GM10266 (cell line): ENCODE measurements at regions not wholly inside any gene's neighbourhood (a gene's known extent, or its start where the extent isn't known, plus 50 kb on each side); places are given as distances from the start of the nearest gene placed in this dataset.
A peak's percentile ranks its signal among the peaks of the same experiment; 100 is the strongest.

Source experiments
- DNase-seq: peaks from one replicate; pipeline ENCODE4 v3.0.0; 2012; ENCODE audit errors: extremely low spot score
- CTCF ChIP-seq: IDR thresholded peaks from 2 replicates; pipeline ENCODE4 v1.5.1; 2012; ENCODE audit warnings: mild to moderate bottlenecking, low read depth; ENCODE audit not compliant: control insufficient read depth, insufficient read depth; ENCODE audit errors: missing control alignments

DNA sequence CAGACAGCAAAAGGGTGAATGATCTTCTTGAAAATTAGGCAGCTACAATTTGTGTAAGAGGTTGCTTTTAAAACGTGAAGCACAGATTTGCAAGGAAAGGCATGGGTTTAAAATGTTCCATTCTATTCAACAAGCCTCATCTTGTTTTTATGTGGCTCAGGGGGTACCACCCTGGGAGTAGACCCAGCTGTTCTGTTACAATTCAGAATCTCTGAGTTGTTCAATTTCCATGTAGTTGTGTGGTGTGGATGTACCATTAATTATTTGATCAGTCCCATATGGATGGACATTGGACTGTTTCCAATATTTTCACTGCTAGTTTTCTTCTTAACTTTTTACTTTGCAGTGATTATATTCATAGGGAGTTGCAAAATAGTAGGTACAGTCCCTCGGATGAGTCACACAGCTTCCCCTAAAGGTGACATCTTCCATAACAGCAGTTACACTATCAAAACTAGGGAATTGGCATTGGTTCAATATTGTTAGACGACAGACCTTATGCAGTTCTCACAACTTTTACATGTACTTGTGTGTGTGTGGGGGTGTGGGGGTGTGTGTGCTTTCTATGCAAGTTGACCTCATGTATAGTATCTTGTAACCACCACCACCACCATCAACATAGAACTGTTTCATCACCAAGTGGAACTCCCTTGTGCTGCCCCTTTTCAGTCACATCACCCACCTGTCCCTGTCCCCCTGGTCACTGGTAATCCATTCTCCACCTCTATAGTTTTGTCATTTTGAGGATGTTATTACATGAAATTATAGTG lies 59.0 kb upstream of the CAPRIN2 start:
- DNase-seq: no peak
- TF ChIP-seq CTCF: no peak

DNA sequence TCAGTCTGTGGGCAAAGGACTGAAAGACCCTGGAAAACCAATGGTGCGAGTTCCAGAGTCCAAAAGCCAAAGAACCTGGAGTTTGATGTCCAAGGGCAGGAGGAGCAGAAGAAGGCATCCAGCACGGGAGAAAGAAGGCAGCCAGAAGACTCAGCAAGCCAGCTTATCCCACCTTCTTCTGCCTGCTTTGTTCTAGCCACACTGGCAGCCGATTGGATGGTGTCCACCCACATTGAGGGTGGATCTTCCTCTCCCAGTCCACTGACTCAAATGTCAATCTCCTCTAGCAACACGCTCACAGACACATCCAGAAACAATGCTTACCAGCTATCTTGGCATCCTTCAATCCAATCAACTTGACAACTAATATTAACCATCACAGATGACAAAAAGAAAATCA lies 57.2 kb upstream of the CAPRIN2 start:
- DNase-seq: no peak
- TF ChIP-seq CTCF: no peak

DNA sequence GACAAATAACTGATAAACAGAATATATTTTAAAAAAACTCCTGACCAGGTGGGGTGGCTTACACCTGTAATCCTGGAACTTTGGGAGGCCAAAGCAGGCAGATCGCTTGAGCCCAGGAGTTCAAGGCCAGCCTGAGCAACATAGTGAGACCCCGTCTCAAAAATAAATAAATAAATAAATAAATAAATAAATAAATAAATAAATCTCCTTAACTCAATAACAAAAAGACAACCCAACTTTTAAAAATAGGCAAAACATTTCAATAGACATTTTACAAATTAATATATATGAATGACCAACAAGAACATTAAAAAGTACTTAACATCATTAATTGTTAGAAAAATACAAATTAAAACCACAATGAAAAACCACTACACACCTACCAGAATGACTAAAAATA lies 56.2 kb upstream of the CAPRIN2 start:
- no peak for DNase-seq
- TF ChIP-seq CTCF: no peak

DNA sequence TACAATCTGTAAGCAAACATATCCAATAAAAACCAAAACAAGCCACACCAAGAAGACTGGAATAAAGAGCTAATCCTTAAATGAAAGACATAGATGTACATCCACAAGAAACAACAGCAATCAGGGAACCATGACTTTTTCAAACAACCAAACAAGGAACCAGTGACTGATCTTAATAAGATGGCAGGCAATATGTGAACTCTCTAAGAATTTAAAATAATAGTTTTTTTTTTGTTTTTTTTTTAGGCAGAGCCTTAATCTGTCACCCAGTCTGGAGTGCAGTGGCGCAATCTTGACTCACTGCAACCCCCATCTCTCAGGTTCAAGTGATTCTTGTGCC lies 52.9 kb upstream of the CAPRIN2 start:
- no peak for DNase-seq
- TF ChIP-seq CTCF: no peak

- no peak for DNase-seq
- peak; percentile 86 for TF ChIP-seq CTCF
Measured at GRCh38 chr12:30806989-30807694, 52.4 kb upstream of the CAPRIN2 start.

DNA sequence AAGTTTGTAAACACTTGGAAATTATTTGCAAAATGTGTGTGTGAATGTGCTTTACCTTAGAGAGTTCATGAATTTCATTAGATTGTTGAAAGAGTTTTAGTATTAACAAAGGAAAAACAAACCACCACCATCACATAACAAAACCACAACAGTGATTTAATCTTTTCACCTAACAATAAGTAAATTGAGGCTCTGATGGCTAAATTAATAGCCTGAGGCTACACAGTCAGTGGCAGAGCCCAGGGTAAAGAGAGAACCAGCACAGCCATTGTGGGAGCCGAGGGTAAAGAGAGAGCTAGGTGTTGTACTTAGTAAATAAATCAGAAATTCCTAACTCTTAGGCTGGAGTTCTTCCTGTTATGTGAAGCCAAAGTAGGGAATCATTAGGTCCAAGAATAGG lies 51.2 kb upstream of the CAPRIN2 start:
- no peak for DNase-seq
- TF ChIP-seq CTCF: no peak
